Panc1 (cell line): ENCODE measurements at regions not wholly inside any gene's neighbourhood (a gene's known extent, or its start where the extent isn't known, plus 50 kb on each side); places are given as distances from the start of the nearest gene placed in this dataset.

ENCODE experiments used
- ATAC-seq: fragments of 200-7000 bp; cut with Tn5 transposase; 2 replicates; pipeline ENCODE4 v1.9.1; 2020; ENCODE audit warnings: mild to moderate bottlenecking, moderate library complexity
- BruUV-seq: library from RNA; stranded (reverse); fragments of 400-500 nt; replicated peaks from 2 replicates; lab custom pipeline; 2021; lab: Mats Ljungman, UMichigan
- CTCF ChIA-PET: fragments of 300-600 bp; sonication (Branson Sonifier 250); formaldehyde crosslinking; loops from one replicate; lab custom pipeline; 2022; ENCODE audit warnings: antibody characterized with exemption; lab: Charles Lee
- POLR2A ChIA-PET: fragments of 300-600 bp; sonication (Branson Sonifier 250); formaldehyde crosslinking; loops from one replicate; lab custom pipeline; 2022; ENCODE audit warnings: antibody characterized with exemption; lab: Charles Lee
- DNase-seq: peaks from one replicate; pipeline ENCODE4 v3.0.0-alpha.2; 2010; ENCODE audit warnings: low read depth, low spot score
- H3K27ac ChIP-seq: 2 replicates; pipeline ENCODE4 v1.5.1; 2011; ENCODE audit warnings: mild to moderate bottlenecking, low read length, inconsistent platforms
- H3K27me3 ChIP-seq: fragments of 200-500 bp; sonication (Bioruptor generic); 2 replicates; pipeline ENCODE4 v1.6.0; 2014; ENCODE audit warnings: low read length, inconsistent platforms; ENCODE audit not compliant: control insufficient read depth, insufficient read depth
- H3K36me3 ChIP-seq: fragments of 200-500 bp; sonication (Bioruptor generic); 2 replicates; pipeline ENCODE4 v1.5.1; 2014; ENCODE audit warnings: inconsistent platforms, mild to moderate bottlenecking, low read length, moderate library complexity; ENCODE audit not compliant: control insufficient read depth, insufficient read depth
- H3K4me1 ChIP-seq: 2 replicates; pipeline ENCODE4 v1.5.1; 2011; ENCODE audit warnings: inconsistent platforms, mild to moderate bottlenecking, low read length, moderate library complexity; ENCODE audit not compliant: control insufficient read depth, insufficient read depth
- H3K4me3 ChIP-seq, 2 experiments: 2 replicates each; pipeline ENCODE4 v1.5.1; 2011 to 2012; ENCODE audit warnings: low read depth in 2 of 2, low read length in 2 of 2, mild to moderate bottlenecking in 2 of 2, inconsistent platforms in 1 of 2, moderate library complexity in 1 of 2
- H3K9me3 ChIP-seq: fragments of 200-500 bp; sonication (Bioruptor generic); 2 replicates; pipeline ENCODE4 v1.5.1; 2014; ENCODE audit warnings: low read depth, mild to moderate bottlenecking, inconsistent platforms, low read length, moderate library complexity; ENCODE audit not compliant: control insufficient read depth, insufficient read depth
- POLR2AphosphoS5 ChIP-seq: IDR thresholded peaks from 2 replicates; pipeline ENCODE4 v1.6.1; 2012; ENCODE audit warnings: mild to moderate bottlenecking, low read depth, low read length, moderate library complexity
- SIN3A ChIP-seq: IDR thresholded peaks from 2 replicates; pipeline ENCODE4 v1.6.1; 2012; ENCODE audit warnings: low read depth, mild to moderate bottlenecking, low read length, moderate library complexity, borderline replicate concordance; ENCODE audit not compliant: insufficient read depth
- TCF7L2 ChIP-seq: IDR thresholded peaks from 2 replicates; pipeline ENCODE4 v1.6.1; 2011; ENCODE audit warnings: mild to moderate bottlenecking, low read depth, low read length, inconsistent platforms
- in situ Hi-C: cut with HindIII; loops from 2 replicates; pipeline ENCODE4 v1.10.0; 2016; ENCODE audit warnings: low sequenced_read_pairs, low pct_unique_long_range_greater_than_20kb
- intact Hi-C: fragments of 100-400 bp; cut with micrococcal nuclease; formaldehyde crosslinking; loops from one replicate; pipeline ENCODE4 v1.10.0; 2022; ENCODE audit not compliant: unreplicated experiment
- TF ChIP-seq, protein P1 (sequence below): fragments of 450-650 bp; IDR thresholded peaks from 2 replicates; pipeline ENCODE4 v1.5.1; 2017; ENCODE audit warnings: mild to moderate bottlenecking
- TF ChIP-seq, protein P2 (sequence below), 2 experiments: IDR thresholded peaks; 2 replicates each; pipeline ENCODE4 v1.6.1; 2011 to 2012; ENCODE audit warnings: low read depth in 2 of 2, control low read depth in 1 of 2, low read length in 1 of 2, mild to moderate bottlenecking in 1 of 2, moderate library complexity in 1 of 2; ENCODE audit not compliant: insufficient read depth in 1 of 2

DNA sequence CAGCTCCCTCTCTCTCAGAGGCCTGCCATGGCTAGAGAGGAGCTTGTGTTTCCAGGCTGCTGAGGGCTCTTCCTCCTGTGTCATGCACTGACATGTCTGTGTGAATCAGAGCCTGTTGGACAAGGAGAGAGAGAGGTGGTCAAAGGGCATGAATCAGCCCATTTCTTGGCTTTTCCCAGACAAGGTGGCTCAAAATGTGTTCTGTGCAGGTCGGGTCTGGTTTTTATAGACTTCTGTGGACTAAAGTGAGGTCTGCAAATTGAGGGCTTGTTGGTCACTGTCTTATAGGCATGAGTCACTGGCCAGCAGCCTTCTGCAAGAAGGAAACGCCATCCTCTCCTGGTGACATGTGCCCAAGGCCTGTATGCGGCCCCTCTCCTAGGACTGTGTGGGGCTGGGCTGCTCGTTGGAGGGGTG, 97.9 kb downstream of the FOXL1 start:
- ATAC-seq (no peak), DNase-seq (no peak)
- ChIA-PET POLR2A (no interaction called here), CTCF (no interaction called here)
- in situ Hi-C loops = no loop called here
- H3K9me3 ChIP-seq = no peaks in the 10 kb centered on the region
- H3K4me3 ChIP-seq = no peak overlapping the region
- no peak overlapping the region for H3K27ac ChIP-seq
- H3K27me3 ChIP-seq = no peaks in the 10 kb centered on the region
- no TSS peak for BruUV-seq
- no peaks in the 10 kb centered on the region for H3K36me3 ChIP-seq
- intact Hi-C loops = no loop called here
- H3K4me1 ChIP-seq = no peaks in the 10 kb centered on the region
- TF ChIP-seq POLR2AphosphoS5 (no peak), TCF7L2 (no peak), SIN3A (no peak)
- TF ChIP-seq, protein P1, sequence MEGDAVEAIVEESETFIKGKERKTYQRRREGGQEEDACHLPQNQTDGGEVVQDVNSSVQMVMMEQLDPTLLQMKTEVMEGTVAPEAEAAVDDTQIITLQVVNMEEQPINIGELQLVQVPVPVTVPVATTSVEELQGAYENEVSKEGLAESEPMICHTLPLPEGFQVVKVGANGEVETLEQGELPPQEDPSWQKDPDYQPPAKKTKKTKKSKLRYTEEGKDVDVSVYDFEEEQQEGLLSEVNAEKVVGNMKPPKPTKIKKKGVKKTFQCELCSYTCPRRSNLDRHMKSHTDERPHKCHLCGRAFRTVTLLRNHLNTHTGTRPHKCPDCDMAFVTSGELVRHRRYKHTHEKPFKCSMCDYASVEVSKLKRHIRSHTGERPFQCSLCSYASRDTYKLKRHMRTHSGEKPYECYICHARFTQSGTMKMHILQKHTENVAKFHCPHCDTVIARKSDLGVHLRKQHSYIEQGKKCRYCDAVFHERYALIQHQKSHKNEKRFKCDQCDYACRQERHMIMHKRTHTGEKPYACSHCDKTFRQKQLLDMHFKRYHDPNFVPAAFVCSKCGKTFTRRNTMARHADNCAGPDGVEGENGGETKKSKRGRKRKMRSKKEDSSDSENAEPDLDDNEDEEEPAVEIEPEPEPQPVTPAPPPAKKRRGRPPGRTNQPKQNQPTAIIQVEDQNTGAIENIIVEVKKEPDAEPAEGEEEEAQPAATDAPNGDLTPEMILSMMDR = no peak
- TF ChIP-seq, protein P2, sequence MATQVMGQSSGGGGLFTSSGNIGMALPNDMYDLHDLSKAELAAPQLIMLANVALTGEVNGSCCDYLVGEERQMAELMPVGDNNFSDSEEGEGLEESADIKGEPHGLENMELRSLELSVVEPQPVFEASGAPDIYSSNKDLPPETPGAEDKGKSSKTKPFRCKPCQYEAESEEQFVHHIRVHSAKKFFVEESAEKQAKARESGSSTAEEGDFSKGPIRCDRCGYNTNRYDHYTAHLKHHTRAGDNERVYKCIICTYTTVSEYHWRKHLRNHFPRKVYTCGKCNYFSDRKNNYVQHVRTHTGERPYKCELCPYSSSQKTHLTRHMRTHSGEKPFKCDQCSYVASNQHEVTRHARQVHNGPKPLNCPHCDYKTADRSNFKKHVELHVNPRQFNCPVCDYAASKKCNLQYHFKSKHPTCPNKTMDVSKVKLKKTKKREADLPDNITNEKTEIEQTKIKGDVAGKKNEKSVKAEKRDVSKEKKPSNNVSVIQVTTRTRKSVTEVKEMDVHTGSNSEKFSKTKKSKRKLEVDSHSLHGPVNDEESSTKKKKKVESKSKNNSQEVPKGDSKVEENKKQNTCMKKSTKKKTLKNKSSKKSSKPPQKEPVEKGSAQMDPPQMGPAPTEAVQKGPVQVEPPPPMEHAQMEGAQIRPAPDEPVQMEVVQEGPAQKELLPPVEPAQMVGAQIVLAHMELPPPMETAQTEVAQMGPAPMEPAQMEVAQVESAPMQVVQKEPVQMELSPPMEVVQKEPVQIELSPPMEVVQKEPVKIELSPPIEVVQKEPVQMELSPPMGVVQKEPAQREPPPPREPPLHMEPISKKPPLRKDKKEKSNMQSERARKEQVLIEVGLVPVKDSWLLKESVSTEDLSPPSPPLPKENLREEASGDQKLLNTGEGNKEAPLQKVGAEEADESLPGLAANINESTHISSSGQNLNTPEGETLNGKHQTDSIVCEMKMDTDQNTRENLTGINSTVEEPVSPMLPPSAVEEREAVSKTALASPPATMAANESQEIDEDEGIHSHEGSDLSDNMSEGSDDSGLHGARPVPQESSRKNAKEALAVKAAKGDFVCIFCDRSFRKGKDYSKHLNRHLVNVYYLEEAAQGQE (IDR thresholded peaks at IDR 0.05; ENCODE audit: insufficient read depth in 1 of 2, low read depth in 2 of 2, low read length in 1 of 2) = no peak

DNA sequence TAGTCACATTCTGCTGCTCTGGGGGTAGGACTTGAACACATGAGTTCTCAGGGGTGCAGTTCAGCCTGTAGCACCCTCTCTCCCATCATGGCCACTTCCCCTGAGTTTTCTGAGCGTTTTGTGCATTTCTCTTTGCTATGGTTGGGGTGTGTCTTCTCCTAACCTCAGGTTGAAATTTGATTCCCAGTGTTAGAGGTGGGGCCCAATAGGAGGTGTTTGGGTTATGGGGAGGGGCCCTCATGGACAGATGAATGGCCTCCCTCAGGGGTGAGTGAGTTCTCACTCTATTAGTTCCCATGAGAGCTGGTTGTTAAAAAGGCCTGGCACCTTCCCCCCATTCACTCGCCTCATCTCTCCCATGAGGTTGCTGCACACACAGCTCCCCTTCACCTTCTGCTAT, 101.1 kb downstream of the FOXL1 start:
- H3K27me3 ChIP-seq = no peaks in the 10 kb centered on the region
- no TSS peak for BruUV-seq
- no peak overlapping the region for H3K27ac ChIP-seq
- ATAC-seq (no peak), DNase-seq (no peak)
- in situ Hi-C loops = no loop called here
- no peak for TF ChIP-seq SIN3A
- no peak for TF ChIP-seq POLR2AphosphoS5
- TF ChIP-seq TCF7L2 = no peak
- TF ChIP-seq, protein P2 (IDR thresholded peaks at IDR 0.05; ENCODE audit: insufficient read depth in 1 of 2, low read depth in 2 of 2, low read length in 1 of 2) = no peak
- TF ChIP-seq, protein P1 = no peak
- no peaks in the 10 kb centered on the region for H3K4me1 ChIP-seq
- H3K36me3 ChIP-seq = no peaks in the 10 kb centered on the region
- no peak overlapping the region for H3K4me3 ChIP-seq
- H3K9me3 ChIP-seq = no peaks in the 10 kb centered on the region
- ChIA-PET CTCF (no interaction called here), POLR2A (no interaction called here)
- intact Hi-C loops = no loop called here
